Activated B cell treated with CpG ODN at 0.5 μM for 24 hours (primary cell): ENCODE measurements at regions not wholly inside any gene's neighbourhood (a gene's known extent, or its start where the extent isn't known, plus 50 kb on each side); places are given as distances from the start of the nearest gene placed in this dataset.

ENCODE experiments used
- ATAC-seq: fragments of 200-7000 bp; cut with Tn5 transposase; one replicate; pipeline ENCODE4 v1.10.0; 2021; ENCODE audit warnings: low read depth, mild to moderate bottlenecking, moderate library complexity
- CTCF ChIA-PET: fragments of 350-600 bp; sonication (Branson Sonifier 250); formaldehyde crosslinking; loops from one replicate; lab custom pipeline; 2021; ENCODE audit warnings: antibody characterized with exemption; lab: Charles Lee
- POLR2A ChIA-PET: fragments of 350-600 bp; sonication (Branson Sonifier 250); formaldehyde crosslinking; loops from one replicate; lab custom pipeline; 2021; ENCODE audit warnings: antibody characterized with exemption; lab: Charles Lee
- DNase-seq: peaks from one replicate; pipeline ENCODE4 v3.0.0; 2022
- H3K27ac Mint-ChIP-seq: one replicate; pipeline ENCODE4 v1.8.0; 2020; ENCODE audit warnings: mixed read lengths
- H3K27me3 Mint-ChIP-seq: one replicate; pipeline ENCODE4 v1.8.0; 2021; ENCODE audit warnings: mixed read lengths
- H3K36me3 Mint-ChIP-seq: one replicate; pipeline ENCODE4 v1.8.0; 2021; ENCODE audit warnings: low read depth, mixed read lengths
- H3K4me1 Mint-ChIP-seq: one replicate; pipeline ENCODE4 v1.8.0; 2021; ENCODE audit warnings: mixed read lengths
- H3K4me3 Mint-ChIP-seq: one replicate; pipeline ENCODE4 v1.8.0; 2020; ENCODE audit warnings: mild to moderate bottlenecking, mixed read lengths
- H3K9me3 Mint-ChIP-seq: one replicate; pipeline ENCODE4 v1.8.0; 2020; ENCODE audit warnings: mixed read lengths
- intact Hi-C: fragments of 100-400 bp; cut with micrococcal nuclease; formaldehyde crosslinking; loops from one replicate; pipeline ENCODE4 v1.15.1; 2024
- TF ChIP-seq, protein P1 (sequence below): fragments of 200-600 bp; IDR thresholded peaks from one replicate; pipeline ENCODE4 v1.8.0; 2022; ENCODE audit warnings: antibody characterized with exemption, mild to moderate bottlenecking

- H3K36me3 Mint-ChIP-seq: no peaks in the 10 kb centered on the region
Measured at GRCh38 chr4:54517781-54518444, 139.8 kb upstream of the KIT start.

GRCh38 chr4:54525602-54526001 is 132.2 kb upstream of the KIT start:
- ChIA-PET POLR2A (no interaction called here), CTCF (no interaction called here)
- Mint-ChIP-seq H3K36me3 (no peaks in the 10 kb centered on the region), H3K4me1 (no peaks in the 10 kb centered on the region), H3K4me3 (no peak overlapping the region), H3K27ac (no peak overlapping the region), H3K9me3 (no peaks in the 10 kb centered on the region), H3K27me3 (no peaks in the 10 kb centered on the region)
- ATAC-seq (no peak), DNase-seq (no peak)
- TF ChIP-seq, protein P1, sequence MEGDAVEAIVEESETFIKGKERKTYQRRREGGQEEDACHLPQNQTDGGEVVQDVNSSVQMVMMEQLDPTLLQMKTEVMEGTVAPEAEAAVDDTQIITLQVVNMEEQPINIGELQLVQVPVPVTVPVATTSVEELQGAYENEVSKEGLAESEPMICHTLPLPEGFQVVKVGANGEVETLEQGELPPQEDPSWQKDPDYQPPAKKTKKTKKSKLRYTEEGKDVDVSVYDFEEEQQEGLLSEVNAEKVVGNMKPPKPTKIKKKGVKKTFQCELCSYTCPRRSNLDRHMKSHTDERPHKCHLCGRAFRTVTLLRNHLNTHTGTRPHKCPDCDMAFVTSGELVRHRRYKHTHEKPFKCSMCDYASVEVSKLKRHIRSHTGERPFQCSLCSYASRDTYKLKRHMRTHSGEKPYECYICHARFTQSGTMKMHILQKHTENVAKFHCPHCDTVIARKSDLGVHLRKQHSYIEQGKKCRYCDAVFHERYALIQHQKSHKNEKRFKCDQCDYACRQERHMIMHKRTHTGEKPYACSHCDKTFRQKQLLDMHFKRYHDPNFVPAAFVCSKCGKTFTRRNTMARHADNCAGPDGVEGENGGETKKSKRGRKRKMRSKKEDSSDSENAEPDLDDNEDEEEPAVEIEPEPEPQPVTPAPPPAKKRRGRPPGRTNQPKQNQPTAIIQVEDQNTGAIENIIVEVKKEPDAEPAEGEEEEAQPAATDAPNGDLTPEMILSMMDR: no peak
- intact Hi-C loops: no loop called here

More at GRCh38 chr4:54517781-54518444, 139.8 kb upstream of the KIT start:
- H3K27me3 Mint-ChIP-seq: no peaks in the 10 kb centered on the region
- DNase-seq: no peak
- H3K27ac Mint-ChIP-seq: no peak overlapping the region
- no peak for ATAC-seq
- TF ChIP-seq, protein P1: no peak
- POLR2A ChIA-PET: no interaction called here
- CTCF ChIA-PET: no interaction called here
- H3K4me3 Mint-ChIP-seq: no peak overlapping the region
- H3K9me3 Mint-ChIP-seq: no peaks in the 10 kb centered on the region
- no peaks in the 10 kb centered on the region for H3K4me1 Mint-ChIP-seq
- intact Hi-C loops: no loop called here

GRCh38 chr4:54526560-54526959 is 131.2 kb upstream of the KIT start:
- POLR2A ChIA-PET: no interaction called here
- H3K27ac Mint-ChIP-seq: no peak overlapping the region
- intact Hi-C loops: no loop called here

GRCh38 chr4:54527532-54527931 is 130.2 kb upstream of the KIT start:
- no peak for ATAC-seq
- ChIA-PET CTCF (no interaction called here), POLR2A (no interaction called here)
- Mint-ChIP-seq H3K9me3 (no peaks in the 10 kb centered on the region), H3K27ac (no peak overlapping the region), H3K27me3 (no peaks in the 10 kb centered on the region), H3K4me1 (no peaks in the 10 kb centered on the region), H3K36me3 (no peaks in the 10 kb centered on the region), H3K4me3 (no peak overlapping the region)
- DNase-seq: no peak
- TF ChIP-seq, protein P1: no peak
- intact Hi-C loops: no loop called here

More at GRCh38 chr4:54526560-54526959, 131.2 kb upstream of the KIT start:
- TF ChIP-seq, protein P1: no peak
- DNase-seq: no peak
- ATAC-seq: no peak
- CTCF ChIA-PET: no interaction called here
- no peaks in the 10 kb centered on the region for H3K9me3 Mint-ChIP-seq
- no peaks in the 10 kb centered on the region for H3K4me1 Mint-ChIP-seq
- H3K27me3 Mint-ChIP-seq: no peaks in the 10 kb centered on the region
- H3K4me3 Mint-ChIP-seq: no peak overlapping the region
- H3K36me3 Mint-ChIP-seq: no peaks in the 10 kb centered on the region

- ATAC-seq (no peak), DNase-seq (no peak)
- peaks cover 2% of the 10 kb centered on the region for H3K9me3 Mint-ChIP-seq
- intact Hi-C loops: no loop called here
- CTCF ChIA-PET: no interaction called here
- TF ChIP-seq, protein P1: no peak
- peak overlapping the region; percentile 13 for H3K4me3 Mint-ChIP-seq
- POLR2A ChIA-PET: no interaction called here
- H3K27ac Mint-ChIP-seq: no peak overlapping the region
- peaks cover 2% of the 10 kb centered on the region for H3K4me1 Mint-ChIP-seq
- H3K36me3 Mint-ChIP-seq: no peaks in the 10 kb centered on the region
- H3K27me3 Mint-ChIP-seq: peaks cover 11% of the 10 kb centered on the region
Measured at GRCh38 chr4:54539500-54540029, 118.2 kb upstream of the KIT start.
